Osteoblast (primary cell): ENCODE measurements at regions not wholly inside any gene's neighbourhood (a gene's known extent, or its start where the extent isn't known, plus 50 kb on each side); places are given as distances from the start of the nearest gene placed in this dataset.

Experiments used
- DNase-seq: peaks from one replicate; pipeline ENCODE4 v3.0.0; 2011; ENCODE audit warnings: low spot score, mixed read lengths; ENCODE audit not compliant: insufficient read length; ENCODE audit errors: missing footprints
- H2AFZ ChIP-seq: 2 replicates; pipeline ENCODE4 v1.6.0; 2011; ENCODE audit warnings: mild to moderate bottlenecking, low read length
- H3K27ac ChIP-seq: 2 replicates; pipeline ENCODE4 v1.5.1; 2011; ENCODE audit warnings: mild to moderate bottlenecking, low read depth, low read length, moderate library complexity
- H3K27me3 ChIP-seq: 2 replicates; pipeline ENCODE4 v1.6.0; 2012; ENCODE audit warnings: mild to moderate bottlenecking, control low read depth, inconsistent platforms, low read length, moderate library complexity; ENCODE audit not compliant: insufficient read depth
- H3K36me3 ChIP-seq: 2 replicates; pipeline ENCODE4 v1.5.1; 2011; ENCODE audit warnings: mild to moderate bottlenecking, low read length, control low read depth, moderate library complexity; ENCODE audit not compliant: insufficient read depth
- H3K4me1 ChIP-seq: 2 replicates; pipeline ENCODE4 v1.5.1; 2011; ENCODE audit warnings: mild to moderate bottlenecking, low read length, control low read depth, moderate library complexity; ENCODE audit not compliant: insufficient read depth
- H3K4me2 ChIP-seq: 2 replicates; pipeline ENCODE4 v1.6.0; 2011; ENCODE audit warnings: mild to moderate bottlenecking, low read length; ENCODE audit not compliant: insufficient read depth
- H3K4me3 ChIP-seq: fragments of 200-600 bp; sonication (generic); 3 replicates; pipeline ENCODE4 v1.5.1; 2012; ENCODE audit warnings: mild to moderate bottlenecking, low read length, inconsistent platforms; ENCODE audit not compliant: insufficient read depth
- H3K79me2 ChIP-seq: 2 replicates; pipeline ENCODE4 v1.6.0; 2012; ENCODE audit warnings: mild to moderate bottlenecking, low read length, control low read depth, inconsistent platforms; ENCODE audit not compliant: insufficient read depth
- H3K9me3 ChIP-seq: 2 replicates; pipeline ENCODE4 v1.5.1; 2011; ENCODE audit warnings: low read depth, low read length, control low read depth
- H4K20me1 ChIP-seq: 2 replicates; pipeline ENCODE4 v1.6.0; 2012; ENCODE audit warnings: mild to moderate bottlenecking, low read length, control low read depth; ENCODE audit not compliant: insufficient read depth
- CTCF ChIP-seq: IDR thresholded peaks from 2 replicates; pipeline ENCODE4 v1.5.1; 2011; ENCODE audit warnings: mild to moderate bottlenecking, low read depth, low read length, moderate library complexity; ENCODE audit errors: extremely low read depth

GRCh38 chr2:228747483-228747882, 523.6 kb downstream of the PID1 start:
- Histone ChIP-seq H4K20me1 (no peaks in the 10 kb centered on the region), H3K4me2 (no peak overlapping the region), H3K27me3 (no peaks in the 10 kb centered on the region), H2AFZ (no peak overlapping the region), H3K27ac (no peak overlapping the region), H3K36me3 (no peaks in the 10 kb centered on the region), H3K4me1 (no peaks in the 10 kb centered on the region), H3K9me3 (no peaks in the 10 kb centered on the region), H3K79me2 (no peaks in the 10 kb centered on the region), H3K4me3 (no peak overlapping the region)
- TF ChIP-seq CTCF = no peak
- DNase-seq = peak; percentile 45

GRCh38 chr2:228738671-228739380, 532.3 kb downstream of the PID1 start:
- H2AFZ ChIP-seq = no peak overlapping the region
- H3K4me2 ChIP-seq = no peak overlapping the region
- no peaks in the 10 kb centered on the region for H3K9me3 ChIP-seq
- no peaks in the 10 kb centered on the region for H3K4me1 ChIP-seq
- no peaks in the 10 kb centered on the region for H3K27me3 ChIP-seq
- no peak for TF ChIP-seq CTCF
- no peak overlapping the region for H3K27ac ChIP-seq
- H3K36me3 ChIP-seq = no peaks in the 10 kb centered on the region
- no peak overlapping the region for H3K4me3 ChIP-seq
- no peaks in the 10 kb centered on the region for H3K79me2 ChIP-seq
- no peaks in the 10 kb centered on the region for H4K20me1 ChIP-seq
- no peak for DNase-seq

GRCh38 chr2:228735697-228736096, 535.4 kb downstream of the PID1 start:
- no peak for DNase-seq
- no peak overlapping the region for H3K4me3 ChIP-seq

More at GRCh38 chr2:228735697-228736096, 535.4 kb downstream of the PID1 start:
- H3K36me3 ChIP-seq = no peaks in the 10 kb centered on the region
- peaks cover 4% of the 10 kb centered on the region for H3K4me1 ChIP-seq
- no peaks in the 10 kb centered on the region for H3K79me2 ChIP-seq
- H4K20me1 ChIP-seq = no peaks in the 10 kb centered on the region
- no peaks in the 10 kb centered on the region for H3K9me3 ChIP-seq
- TF ChIP-seq CTCF = no peak
- no peaks in the 10 kb centered on the region for H3K27me3 ChIP-seq
- H2AFZ ChIP-seq = no peak overlapping the region
- no peak overlapping the region for H3K27ac ChIP-seq
- no peak overlapping the region for H3K4me2 ChIP-seq
